GM18873 (cell line): ENCODE measurements at regions not wholly inside any gene's neighbourhood (a gene's known extent, or its start where the extent isn't known, plus 50 kb on each side); places are given as distances from the start of the nearest gene placed in this dataset.
"Not testable (repeated sequence)": the region's sequence is repeated elsewhere in the genome, so short reads cannot be mapped to it uniquely, and the experiment has no call there.

Source experiments
- ATAC-seq: cut with Tn5 transposase; IDR thresholded peaks from one replicate; pipeline ENCODE4 v1.9.1; 2021; ENCODE audit warnings: mild to moderate bottlenecking, moderate library complexity, moderate number of reproducible peaks; ENCODE audit not compliant: unreplicated experiment, low FRiP score

- no peak for ATAC-seq
Measured at GRCh38 chr5:71771191-71771590, 52.1 kb downstream of the CARTPT start.

DNA sequence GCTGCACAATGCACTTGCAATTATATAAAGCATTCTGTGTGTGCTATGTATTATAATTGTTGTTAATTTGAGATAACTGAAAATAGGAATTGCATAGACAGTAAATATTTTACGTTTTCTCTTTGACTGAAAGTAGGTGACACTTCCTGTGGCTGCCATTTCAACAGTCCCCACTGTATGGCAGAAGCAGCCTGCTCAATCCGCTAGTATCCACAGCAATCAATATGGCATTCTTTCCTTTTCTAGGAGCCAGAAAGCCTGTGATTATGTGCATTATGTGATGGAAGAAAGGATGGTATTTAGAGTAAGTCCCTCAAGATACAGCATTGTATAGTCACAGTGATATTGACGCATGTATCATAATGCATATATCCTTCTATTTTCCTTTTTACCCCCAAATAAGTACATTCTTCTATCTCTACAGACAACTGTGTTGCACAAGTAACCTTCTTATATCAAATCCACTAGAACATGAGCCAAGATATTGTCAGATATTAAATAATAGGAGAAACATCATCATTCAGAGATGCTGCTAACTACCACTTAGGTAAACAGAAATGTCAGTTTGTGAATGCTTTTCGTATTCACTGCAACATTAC, 59.7 kb downstream of the CARTPT start:
- no peak for ATAC-seq

DNA sequence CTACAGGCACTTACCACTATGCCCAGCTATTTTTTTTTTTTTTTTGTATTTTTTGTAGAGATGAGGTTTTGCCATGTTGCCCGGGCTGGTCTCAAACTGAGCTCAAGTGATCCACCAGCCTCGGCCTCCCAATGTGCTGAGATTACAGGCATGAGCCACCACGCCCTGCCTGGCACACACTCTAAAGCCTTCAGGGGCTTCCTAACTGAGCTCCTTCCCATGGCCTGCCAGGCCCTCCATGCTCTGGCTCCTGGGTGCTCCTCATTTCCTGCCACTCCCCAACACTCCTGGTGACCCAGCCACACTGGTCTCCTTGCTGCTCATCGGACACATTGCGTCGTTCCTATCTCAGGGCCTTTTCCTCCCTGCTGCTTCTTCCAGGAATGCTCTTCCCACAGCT, 61.5 kb downstream of the CARTPT start:
- ATAC-seq = no peak

- ATAC-seq = peak; percentile 33
Measured at GRCh38 chr5:71782393-71782770, 63.3 kb downstream of the CARTPT start.

- peak; percentile 94 for ATAC-seq
Measured at GRCh38 chr5:71782771-71783770, 64.0 kb downstream of the CARTPT start.

- no peak for ATAC-seq
Measured at GRCh38 chr5:71783891-71784290, 64.8 kb downstream of the CARTPT start.

GRCh38 chr5:71786337-71787055, 67.4 kb downstream of the CARTPT start:
- no peak for ATAC-seq

- ATAC-seq = no peak
Measured at GRCh38 chr5:71788794-71789193, 69.7 kb downstream of the CARTPT start.

DNA sequence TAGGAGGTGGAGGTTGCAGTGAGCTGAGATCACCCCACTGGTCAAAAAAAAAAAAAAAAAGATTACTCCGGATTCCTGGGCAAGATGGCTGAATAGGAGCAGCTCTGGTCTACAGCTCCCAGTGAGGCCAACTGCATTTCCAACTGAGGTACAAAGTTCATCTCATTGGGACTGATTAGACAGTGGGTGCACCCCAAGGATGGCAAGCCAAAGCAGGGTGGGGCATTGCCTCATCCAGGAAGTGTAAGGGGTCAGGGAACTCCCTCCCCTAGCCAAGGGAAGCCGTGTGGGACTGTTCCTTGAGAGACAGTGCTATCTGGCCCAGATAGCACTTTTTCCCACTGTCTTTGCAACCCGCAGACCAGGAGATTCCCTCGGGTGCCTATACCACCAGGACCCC, 70.7 kb downstream of the CARTPT start:
- ATAC-seq = no peak

DNA sequence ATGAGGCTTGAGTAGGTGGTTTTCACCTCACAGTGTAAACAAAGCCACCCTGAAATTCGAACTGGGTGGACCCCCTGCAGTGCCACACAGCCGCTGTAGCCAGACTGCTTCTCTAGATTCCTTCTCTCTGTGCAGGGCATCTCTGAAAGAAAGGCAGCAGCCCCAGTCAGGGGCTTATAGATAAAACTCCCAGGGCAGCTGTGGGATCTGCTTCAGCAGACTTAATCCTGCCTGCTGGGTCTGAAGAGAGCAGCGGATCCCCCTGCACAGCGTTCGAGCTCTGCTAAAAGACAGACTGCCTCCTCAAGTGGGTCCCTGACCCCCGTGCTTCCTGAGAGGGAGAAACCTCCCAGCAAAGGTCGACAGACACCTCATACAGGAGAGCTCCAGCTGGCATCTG, 71.4 kb downstream of the CARTPT start:
- ATAC-seq = no peak

GRCh38 chr5:71792041-71792440, 73.0 kb downstream of the CARTPT start:
- not testable (repeated sequence) for ATAC-seq

- ATAC-seq = no peak
Measured at GRCh38 chr5:71794061-71794695, 75.1 kb downstream of the CARTPT start.

DNA sequence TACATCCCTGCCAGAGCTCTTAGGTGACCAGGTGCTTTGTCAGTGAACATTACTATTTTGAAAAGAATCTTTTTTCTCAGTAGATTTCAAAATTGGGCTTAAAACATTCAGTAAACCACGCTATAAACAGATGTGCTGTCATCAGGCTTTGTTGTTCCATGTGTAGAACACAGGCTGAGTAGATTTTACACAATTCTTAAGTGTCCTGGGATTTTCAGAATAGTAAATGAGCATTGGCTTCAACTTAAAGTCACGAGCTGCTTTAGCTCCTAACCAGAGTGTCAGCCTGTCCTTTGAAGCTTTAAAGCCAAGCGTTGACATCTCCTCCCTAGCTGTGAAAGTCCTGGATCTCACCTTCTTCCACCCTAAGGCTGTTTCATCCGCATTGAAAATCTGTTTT, 83.6 kb downstream of the CARTPT start:
- no peak for ATAC-seq

GRCh38 chr5:71806711-71807110, 87.6 kb downstream of the CARTPT start:
- ATAC-seq = no peak

DNA sequence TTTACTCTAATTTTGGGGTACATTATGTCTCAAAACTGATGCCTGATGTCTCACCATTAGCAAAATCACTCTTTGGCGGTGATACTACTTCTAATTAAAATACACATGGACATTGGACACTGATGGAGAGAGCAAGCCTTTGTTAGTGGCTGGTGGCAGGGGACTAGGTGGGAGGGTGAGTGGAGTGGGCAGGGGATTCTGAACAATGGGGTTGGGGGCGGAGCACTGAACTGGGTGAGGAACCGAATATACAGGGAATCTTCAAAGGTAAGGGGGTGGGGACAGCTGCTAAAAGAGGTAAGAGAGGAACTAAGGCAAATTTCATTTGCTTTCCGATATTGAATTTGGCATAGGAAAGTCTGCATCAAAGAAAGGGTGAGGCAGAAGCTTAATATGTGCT, 88.8 kb downstream of the CARTPT start:
- no peak for ATAC-seq

GRCh38 chr5:71809446-71809845, 90.4 kb downstream of the CARTPT start:
- ATAC-seq = no peak

- no peak for ATAC-seq
Measured at GRCh38 chr5:71810023-71810422, 90.9 kb downstream of the CARTPT start.

GRCh38 chr5:71810471-71811195, 91.6 kb downstream of the CARTPT start:
- ATAC-seq = no peak

GRCh38 chr5:71811779-71812178, 92.7 kb downstream of the CARTPT start:
- no peak for ATAC-seq

DNA sequence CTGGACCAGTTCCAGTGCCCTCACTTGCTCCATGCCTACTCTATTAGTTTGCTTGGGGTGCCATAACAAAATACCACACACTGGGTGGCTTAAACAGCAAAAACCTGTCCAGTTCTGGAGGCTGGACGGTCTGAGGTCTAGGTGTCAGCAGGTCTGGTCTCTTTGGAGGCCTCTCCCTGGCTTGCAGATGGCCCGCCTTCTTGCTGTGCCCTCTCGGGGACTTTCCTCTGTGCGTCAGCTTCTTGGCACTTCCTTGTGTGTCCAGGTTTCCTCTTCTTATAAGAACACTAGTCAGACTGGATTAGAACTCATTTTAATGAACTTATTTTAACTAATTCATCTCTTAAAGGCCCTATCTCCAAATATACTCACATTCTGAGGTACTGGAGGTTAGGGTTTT, 97.2 kb downstream of the CARTPT start:
- no peak for ATAC-seq
